ENCODE measurements at regions not wholly inside any gene's neighbourhood (a gene's known extent, or its start where the extent isn't known, plus 50 kb on each side); places are given as distances from the start of the nearest gene placed in this dataset.
"Not testable (repeated sequence)": the region's sequence is repeated elsewhere in the genome, so short reads cannot be mapped to it uniquely, and the experiment has no call there.

GRCh38 chr4:24363751-24364150 is 220.6 kb downstream of the DHX15 start:
- DNase-seq: no peak

- DNase-seq: no peak
Measured at GRCh38 chr4:24352112-24352511, 232.2 kb downstream of the DHX15 start.

GRCh38 chr4:24349168-24349996 is 235.0 kb downstream of the DHX15 start:
- not testable (repeated sequence) for DNase-seq

GRCh38 chr4:24339260-24339659 is 245.1 kb downstream of the DHX15 start:
- DNase-seq: no peak

- no peak for DNase-seq
Measured at GRCh38 chr4:24337451-24338190, 246.7 kb downstream of the DHX15 start.

- no peak for DNase-seq
Measured at GRCh38 chr4:24335616-24336015, 248.7 kb downstream of the DHX15 start.

GRCh38 chr4:24334906-24335305 is 249.4 kb downstream of the DHX15 start:
- no peak for DNase-seq

GRCh38 chr4:24330573-24330972 is 253.8 kb downstream of the DHX15 start:
- no peak for DNase-seq

GRCh38 chr4:24330172-24330571 is 254.2 kb downstream of the DHX15 start:
- no peak for DNase-seq

GRCh38 chr4:24328711-24329110 is 255.6 kb downstream of the DHX15 start:
- no peak for DNase-seq

GRCh38 chr4:24328310-24328709 is 256.0 kb downstream of the DHX15 start:
- no peak for DNase-seq

GRCh38 chr4:24322995-24323394 is 261.4 kb downstream of the DHX15 start:
- no peak for DNase-seq

- DNase-seq: no peak
Measured at GRCh38 chr4:24322511-24322910, 261.8 kb downstream of the DHX15 start.

GRCh38 chr4:24321616-24322015 is 262.7 kb downstream of the DHX15 start:
- DNase-seq: no peak

- no peak for DNase-seq
Measured at GRCh38 chr4:24321131-24321530, 263.2 kb downstream of the DHX15 start.

- no peak for DNase-seq
Measured at GRCh38 chr4:24319387-24319786, 265.0 kb downstream of the DHX15 start.

- no peak for DNase-seq
Measured at GRCh38 chr4:24315056-24315455, 269.3 kb downstream of the DHX15 start.

- no peak for DNase-seq
Measured at GRCh38 chr4:24312261-24312913, 272.0 kb downstream of the DHX15 start.

- no peak for DNase-seq
Measured at GRCh38 chr4:24303926-24304325, 280.4 kb downstream of the DHX15 start.

GRCh38 chr4:24298911-24299310 is 285.4 kb downstream of the DHX15 start:
- no peak for DNase-seq

- DNase-seq: no peak
Measured at GRCh38 chr4:24287096-24287495, 297.3 kb downstream of the DHX15 start.

- DNase-seq: no peak
Measured at GRCh38 chr4:24285759-24286158, 298.6 kb downstream of the DHX15 start.

- DNase-seq: no peak
Measured at GRCh38 chr4:24282446-24282845, 301.9 kb downstream of the DHX15 start.

GRCh38 chr4:24279911-24280375 is 304.4 kb downstream of the DHX15 start:
- no peak for DNase-seq

Data from NCI-H510A treated with DMSO at 0.1 percent for 48 hours (cell line).